ENCODE measurements at regions not wholly inside any gene's neighbourhood (a gene's known extent, or its start where the extent isn't known, plus 50 kb on each side); places are given as distances from the start of the nearest gene placed in this dataset.

- Histone ChIP-seq H3K9me3 (replicated peaks in 1 of 2; ENCODE audit: control insufficient read depth in 1 of 2, insufficient read depth in 1 of 2, low read length in 2 of 2) (no peaks in the 10 kb centered on the region), H3K9ac (ENCODE audit: insufficient read depth, low read length, poor library complexity, severe bottlenecking) (no peak overlapping the region), H2AFZ (ENCODE audit: insufficient read depth, low read depth, low read length, poor library complexity, severe bottlenecking) (no peak overlapping the region), H3K27ac (ENCODE audit: low read depth in 1 of 2, low read length in 2 of 2) (no peak overlapping the region), H3K4me2 (replicated peaks; ENCODE audit: extremely low read depth, low read length, poor library complexity, severe bottlenecking) (no peak overlapping the region), H3K36me3 (replicated peaks in 1 of 2; ENCODE audit: control insufficient read depth in 1 of 2, insufficient read depth in 2 of 2, low read length in 2 of 2) (no peaks in the 10 kb centered on the region), H3K4me3 (replicated peaks in 1 of 3; ENCODE audit: low read depth in 2 of 3, low read length in 3 of 3) (no peak overlapping the region), H3K79me2 (ENCODE audit: insufficient read depth, low read length) (no peaks in the 10 kb centered on the region), H4K20me1 (ENCODE audit: insufficient read depth, low read length) (no peaks in the 10 kb centered on the region), H3K27me3 (ENCODE audit: control insufficient read depth in 2 of 2, insufficient read depth in 2 of 2, low read length in 2 of 2) (no peaks in the 10 kb centered on the region), H3K4me1 (ENCODE audit: control insufficient read depth in 1 of 2, insufficient read depth in 2 of 2, low read length in 2 of 2) (peaks cover 23 to 26% of the 10 kb centered on the region in 2 donors)
- Mint-ChIP-seq H3K9me3 (peaks cover 0 to 2% (median 0%) of the 10 kb centered on the region in 7 donors), H3K4me1 (peaks cover 22% of the 10 kb centered on the region), H3K36me3 (peaks cover 0 to 1% of the 10 kb centered on the region in 2 donors), H3K4me3 (no peak overlapping the region), H3K27me3 (ENCODE audit: low read depth in 3 of 3) (peaks cover 0 to 2% (median 0%) of the 10 kb centered on the region in 3 donors), H3K27ac (no peak overlapping the region)
- TF ChIP-seq CTCF (IDR thresholded peaks at IDR 0.05), result no peak
- whole genome bisulfite sequencing (ENCODE audit: insufficient coverage), result no CpG with 5 or more reads among the region's 2 CpGs
- DNase-seq, result no peak
- intact Hi-C loops (cut with micrococcal nuclease), result no loop called here
Measured at GRCh38 chr4:23943478-23943877, 53.6 kb upstream of the PPARGC1A start.

GRCh38 chr4:23942471-23942870, 52.6 kb upstream of the PPARGC1A start:
- Mint-ChIP-seq H3K9me3 (peaks cover 0 to 2% (median 0%) of the 10 kb centered on the region in 7 donors), H3K4me3 (no peak overlapping the region), H3K4me1 (peaks cover 22% of the 10 kb centered on the region), H3K36me3 (peaks cover 0 to 1% of the 10 kb centered on the region in 2 donors), H3K27me3 (ENCODE audit: low read depth in 3 of 3) (peaks cover 0 to 2% (median 0%) of the 10 kb centered on the region in 3 donors), H3K27ac (no peak overlapping the region)
- no CpG with 5 or more reads among the region's 1 CpG for WGBS (ENCODE audit: insufficient coverage)
- H3K4me2 ChIP-seq (replicated peaks; ENCODE audit: extremely low read depth, low read length, poor library complexity, severe bottlenecking), result no peak overlapping the region
- TF ChIP-seq CTCF (IDR thresholded peaks at IDR 0.05), result no peak
- no peaks in the 10 kb centered on the region for H3K9me3 ChIP-seq (replicated peaks in 1 of 2; ENCODE audit: control insufficient read depth in 1 of 2, insufficient read depth in 1 of 2, low read length in 2 of 2)
- H3K36me3 ChIP-seq (replicated peaks in 1 of 2; ENCODE audit: control insufficient read depth in 1 of 2, insufficient read depth in 2 of 2, low read length in 2 of 2), result no peaks in the 10 kb centered on the region
- H3K79me2 ChIP-seq (ENCODE audit: insufficient read depth, low read length), result no peaks in the 10 kb centered on the region
- peaks cover 23 to 26% of the 10 kb centered on the region in 2 donors for H3K4me1 ChIP-seq (ENCODE audit: control insufficient read depth in 1 of 2, insufficient read depth in 2 of 2, low read length in 2 of 2)
- H3K4me3 ChIP-seq (replicated peaks in 1 of 3; ENCODE audit: low read depth in 2 of 3, low read length in 3 of 3), result no peak overlapping the region
- DNase-seq, result no peak
- no peaks in the 10 kb centered on the region for H3K27me3 ChIP-seq (ENCODE audit: control insufficient read depth in 2 of 2, insufficient read depth in 2 of 2, low read length in 2 of 2)
- intact Hi-C loops (cut with micrococcal nuclease), result no loop called here
- H3K9ac ChIP-seq (ENCODE audit: insufficient read depth, low read length, poor library complexity, severe bottlenecking), result no peak overlapping the region
- H4K20me1 ChIP-seq (ENCODE audit: insufficient read depth, low read length), result no peaks in the 10 kb centered on the region
- H2AFZ ChIP-seq (ENCODE audit: insufficient read depth, low read depth, low read length, poor library complexity, severe bottlenecking), result no peak overlapping the region
- H3K27ac ChIP-seq (ENCODE audit: low read depth in 1 of 2, low read length in 2 of 2), result no peak overlapping the region

All from CD14-positive monocyte (primary cell).